ENCODE measurements at regions not wholly inside any gene's neighbourhood (a gene's known extent, or its start where the extent isn't known, plus 50 kb on each side); places are given as distances from the start of the nearest gene placed in this dataset.
"Not testable (repeated sequence)": the region's sequence is repeated elsewhere in the genome, so short reads cannot be mapped to it uniquely, and the experiment has no call there.

DNA sequence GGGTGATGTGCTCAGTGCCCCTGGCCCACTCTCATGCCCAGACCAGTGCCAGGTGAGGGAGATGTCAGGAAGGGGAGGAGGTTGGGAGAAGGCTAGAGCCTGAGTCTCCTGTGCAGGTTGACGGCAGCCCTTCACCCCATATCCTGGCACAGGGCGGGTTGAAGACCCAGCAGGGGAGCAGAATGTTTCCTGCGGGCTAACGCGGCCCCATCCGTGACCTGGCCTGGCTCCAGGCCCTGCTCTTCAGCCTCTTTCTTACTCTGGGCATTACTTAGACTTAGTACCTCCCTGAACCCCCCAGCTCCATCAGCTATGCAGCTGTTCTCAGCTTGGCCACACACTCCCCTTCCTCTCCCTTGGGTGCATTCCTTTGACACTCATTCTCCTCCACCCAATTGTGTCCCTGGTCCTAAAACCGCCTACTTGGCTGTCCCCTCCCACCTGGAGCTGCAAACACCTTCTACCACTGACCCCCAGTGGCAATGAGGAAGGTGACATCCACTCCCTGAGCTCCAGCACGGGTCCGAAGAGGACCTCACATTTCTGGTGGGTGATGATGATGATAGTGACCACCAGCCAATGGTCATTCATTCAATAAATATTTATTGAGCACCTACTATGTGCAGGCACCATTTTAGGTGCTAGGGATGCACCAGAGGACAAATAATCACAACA is 179.0 kb downstream of the PTPRU start:
- no peak overlapping the region for H3K27ac Mint-ChIP-seq
- no peaks in the 10 kb centered on the region for H3K9me3 Mint-ChIP-seq
- no peak overlapping the region for H3K4me3 Mint-ChIP-seq
- no peaks in the 10 kb centered on the region for H3K4me1 Mint-ChIP-seq (ENCODE audit: low read depth in 2 of 2)
- no peaks in the 10 kb centered on the region for H3K36me3 Mint-ChIP-seq (ENCODE audit: insufficient read depth)
- H3K27me3 Mint-ChIP-seq, result peaks cover 39 to 92% of the 10 kb centered on the region in 2 donors
- ATAC-seq (replicated peaks), result no peak
- DNase-seq, result no peak

DNA sequence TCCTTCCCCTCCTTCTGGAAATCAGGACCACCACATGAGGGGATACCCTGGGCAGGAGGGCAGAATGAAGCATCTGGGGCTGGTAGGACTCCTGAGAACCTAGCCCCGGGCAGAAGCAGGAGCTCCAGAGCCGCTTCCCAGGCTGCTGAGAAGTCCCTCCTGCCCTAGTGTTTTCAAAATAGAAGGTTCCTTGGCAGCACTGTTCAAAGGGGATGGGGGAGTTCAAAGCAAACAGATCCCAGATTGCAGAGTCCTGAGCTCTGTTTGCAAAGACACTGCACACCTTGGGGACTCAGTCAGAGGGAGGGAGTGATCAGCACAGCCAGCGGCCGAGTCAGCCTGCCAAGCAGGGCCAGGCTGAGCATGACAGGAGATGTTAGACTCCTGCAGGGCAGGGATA is 177.8 kb downstream of the PTPRU start:
- H3K27ac Mint-ChIP-seq, result peak overlapping the region in 1 of 2 donors; percentile 30
- DNase-seq (no peak), ATAC-seq (replicated peaks) (no peak)
- no peaks in the 10 kb centered on the region for H3K36me3 Mint-ChIP-seq (ENCODE audit: insufficient read depth)
- H3K4me1 Mint-ChIP-seq (ENCODE audit: low read depth in 2 of 2), result no peaks in the 10 kb centered on the region
- no peaks in the 10 kb centered on the region for H3K9me3 Mint-ChIP-seq
- H3K27me3 Mint-ChIP-seq, result peaks cover 36 to 93% of the 10 kb centered on the region in 2 donors
- H3K4me3 Mint-ChIP-seq, result no peak overlapping the region

DNA sequence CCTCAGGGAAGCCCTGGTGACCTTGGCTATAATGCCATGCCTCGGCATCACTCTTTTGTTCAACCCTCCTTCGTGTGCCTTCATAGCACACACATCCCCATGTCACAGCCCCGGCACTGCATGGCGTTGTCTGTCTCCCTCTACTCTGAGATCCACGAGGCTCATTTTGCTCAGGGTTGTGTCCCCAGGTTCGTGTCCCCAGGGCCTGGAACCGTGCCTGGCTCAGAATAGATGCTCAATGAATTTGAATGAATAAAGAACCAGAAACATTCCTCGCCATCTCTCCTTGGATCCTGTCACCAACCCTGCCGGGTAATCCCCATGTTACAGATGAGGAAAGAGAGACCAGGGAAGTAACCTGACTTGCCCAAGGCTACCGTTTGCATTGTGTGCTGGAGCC is 177.3 kb downstream of the PTPRU start:
- Mint-ChIP-seq H3K9me3 (no peaks in the 10 kb centered on the region), H3K4me1 (ENCODE audit: low read depth in 2 of 2) (no peaks in the 10 kb centered on the region), H3K4me3 (no peak overlapping the region), H3K27ac (no peak overlapping the region), H3K27me3 (peaks cover 38 to 94% of the 10 kb centered on the region in 2 donors), H3K36me3 (ENCODE audit: insufficient read depth) (no peaks in the 10 kb centered on the region)
- ATAC-seq (replicated peaks), result no peak
- no peak for DNase-seq

DNA sequence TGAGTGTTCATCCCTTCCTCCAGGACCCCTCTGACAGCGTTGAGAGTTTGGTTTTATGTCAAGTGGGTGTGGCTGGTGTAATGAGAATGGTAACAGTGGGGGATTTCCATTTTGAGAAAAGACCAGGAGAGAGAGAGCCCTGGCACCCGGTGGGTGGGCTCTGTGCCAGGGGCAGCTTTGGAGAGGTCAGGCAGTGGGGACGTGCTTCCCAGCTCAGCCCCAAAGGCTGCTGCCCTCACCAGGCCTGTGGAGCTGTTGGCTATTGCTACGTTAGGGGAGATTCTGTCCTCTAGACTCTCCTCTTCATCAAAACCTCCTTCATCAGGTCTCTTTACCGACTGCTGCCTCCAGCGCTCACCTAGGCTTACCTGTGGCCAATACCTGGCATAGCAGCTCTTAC is 176.3 kb downstream of the PTPRU start:
- Mint-ChIP-seq H3K27ac (no peak overlapping the region), H3K36me3 (ENCODE audit: insufficient read depth) (no peaks in the 10 kb centered on the region), H3K27me3 (peaks cover 40 to 89% of the 10 kb centered on the region in 2 donors), H3K4me3 (no peak overlapping the region), H3K9me3 (no peaks in the 10 kb centered on the region), H3K4me1 (ENCODE audit: low read depth in 2 of 2) (no peaks in the 10 kb centered on the region)
- DNase-seq, result no peak
- no peak for ATAC-seq (replicated peaks)

DNA sequence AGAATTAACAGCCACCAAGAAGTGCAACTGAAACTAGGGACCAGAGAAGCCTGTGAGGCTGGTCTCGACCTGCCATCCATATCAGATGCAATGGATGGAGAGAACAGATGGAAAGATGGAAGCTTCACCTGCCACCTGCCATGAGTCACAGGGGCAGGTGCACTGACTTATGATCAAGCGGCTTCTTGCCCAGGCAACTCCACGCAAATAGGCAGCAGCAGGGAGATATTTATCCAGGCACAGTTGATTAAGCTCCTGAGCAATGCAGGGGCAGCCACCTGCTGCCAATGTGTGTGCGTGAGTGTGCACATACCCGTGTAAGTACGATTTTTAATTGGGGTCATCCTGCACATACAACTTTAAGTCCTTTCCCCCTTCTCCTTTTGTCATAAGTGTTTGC is 174.2 kb downstream of the PTPRU start:
- Mint-ChIP-seq H3K4me1 (ENCODE audit: low read depth in 2 of 2) (no peaks in the 10 kb centered on the region), H3K36me3 (ENCODE audit: insufficient read depth) (no peaks in the 10 kb centered on the region), H3K4me3 (no peak overlapping the region), H3K9me3 (no peaks in the 10 kb centered on the region), H3K27ac (no peak overlapping the region), H3K27me3 (peaks cover 25 to 84% of the 10 kb centered on the region in 2 donors)
- no peak for ATAC-seq (replicated peaks)
- DNase-seq, result no peak

DNA sequence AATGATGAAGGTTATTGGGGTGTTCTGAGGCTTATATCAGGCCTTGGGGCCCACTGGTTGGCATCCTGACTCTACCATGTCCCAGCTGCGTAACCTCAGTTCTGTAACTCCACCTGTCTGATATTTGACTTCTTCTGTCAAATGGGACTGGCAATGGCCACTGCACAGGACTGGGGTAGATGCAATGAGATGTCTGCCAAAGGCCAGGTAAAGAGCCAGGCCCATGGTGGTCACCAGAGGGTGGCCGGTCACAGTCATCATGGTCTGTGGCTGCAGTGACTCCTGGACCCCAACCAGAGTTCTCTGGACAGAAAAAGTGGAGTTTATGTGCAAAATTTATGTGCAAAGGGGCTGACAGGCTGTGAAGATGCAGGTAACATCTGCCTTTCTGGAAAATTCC is 173.3 kb downstream of the PTPRU start:
- H3K9me3 Mint-ChIP-seq, result no peaks in the 10 kb centered on the region
- DNase-seq, result no peak
- H3K27ac Mint-ChIP-seq, result no peak overlapping the region
- no peaks in the 10 kb centered on the region for H3K4me1 Mint-ChIP-seq (ENCODE audit: low read depth in 2 of 2)
- no peak overlapping the region for H3K4me3 Mint-ChIP-seq
- ATAC-seq (replicated peaks), result no peak
- H3K27me3 Mint-ChIP-seq, result peaks cover 27 to 84% of the 10 kb centered on the region in 2 donors
- H3K36me3 Mint-ChIP-seq (ENCODE audit: insufficient read depth), result no peaks in the 10 kb centered on the region

DNA sequence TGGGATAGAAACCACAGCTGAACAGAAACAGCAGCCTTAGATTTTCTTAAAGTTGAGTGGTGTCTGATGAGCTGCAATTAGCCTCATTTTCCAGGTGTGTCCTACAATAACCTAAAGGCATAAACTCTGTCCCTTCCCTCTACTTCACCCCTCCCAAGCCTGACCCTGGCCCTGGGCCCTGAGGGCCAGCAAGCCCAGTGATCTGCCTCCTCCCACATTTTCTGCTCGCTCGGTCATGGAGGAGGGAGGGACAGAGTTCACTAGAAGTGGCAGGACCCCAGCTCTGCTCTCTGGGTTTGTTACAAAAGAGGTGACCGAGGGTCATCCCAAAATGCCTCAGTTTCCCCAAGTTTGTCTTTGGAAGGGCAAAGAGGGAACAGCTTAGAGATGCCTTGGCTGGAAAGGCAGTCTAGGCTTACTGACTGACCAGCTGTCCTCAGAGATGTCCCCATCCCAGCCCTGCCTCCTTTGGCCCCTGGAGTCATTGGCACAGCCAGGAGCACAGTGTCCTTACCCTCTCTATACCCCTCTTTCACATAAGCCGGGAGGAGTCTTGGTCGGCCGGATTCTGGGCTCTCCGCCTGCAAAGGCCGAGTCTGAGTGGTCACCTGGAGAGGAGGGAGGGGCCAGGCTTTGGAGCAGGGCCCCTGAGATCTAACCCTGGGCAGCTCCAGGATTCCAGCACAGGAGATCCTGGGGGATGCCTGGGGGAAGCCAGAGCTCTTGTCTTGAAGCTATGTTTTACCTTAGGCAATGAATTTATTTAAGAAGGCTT is 172.7 kb downstream of the PTPRU start:
- DNase-seq, result no peak

DNA sequence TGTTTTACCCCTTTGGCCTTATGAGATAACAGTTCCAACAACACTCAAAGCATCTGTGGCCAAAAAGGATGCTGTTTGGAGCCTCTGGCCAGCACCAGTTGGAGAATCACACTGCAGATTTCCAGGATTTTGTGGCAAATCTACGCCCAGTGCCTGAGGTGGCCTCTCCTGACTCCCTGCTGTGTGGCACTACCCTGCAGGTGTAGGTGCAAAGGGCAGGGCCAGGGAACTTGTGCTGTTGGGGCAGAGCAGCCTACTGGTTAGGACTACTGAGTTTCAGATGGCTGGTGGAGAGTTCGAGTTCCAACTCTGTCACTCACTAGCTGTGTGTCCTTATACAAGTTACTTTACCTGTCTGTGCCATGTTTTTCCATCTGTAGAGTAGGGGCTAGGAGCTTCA is 170.5 kb downstream of the PTPRU start:
- Mint-ChIP-seq H3K36me3 (ENCODE audit: insufficient read depth) (no peaks in the 10 kb centered on the region), H3K9me3 (no peaks in the 10 kb centered on the region), H3K27ac (no peak overlapping the region), H3K27me3 (peaks cover 44 to 81% of the 10 kb centered on the region in 2 donors), H3K4me1 (ENCODE audit: low read depth in 2 of 2) (no peaks in the 10 kb centered on the region), H3K4me3 (no peak overlapping the region)
- no peak for ATAC-seq (replicated peaks)
- no peak for DNase-seq

More for the DNA sequence above, 172.7 kb downstream of the PTPRU start:
- H3K9me3 Mint-ChIP-seq, result no peaks in the 10 kb centered on the region
- H3K27ac Mint-ChIP-seq, result no peak overlapping the region
- no peaks in the 10 kb centered on the region for H3K4me1 Mint-ChIP-seq (ENCODE audit: low read depth in 2 of 2)
- peaks cover 27 to 84% of the 10 kb centered on the region in 2 donors for H3K27me3 Mint-ChIP-seq
- H3K4me3 Mint-ChIP-seq, result no peak overlapping the region
- no peak for ATAC-seq (replicated peaks)
- H3K36me3 Mint-ChIP-seq (ENCODE audit: insufficient read depth), result no peaks in the 10 kb centered on the region

DNA sequence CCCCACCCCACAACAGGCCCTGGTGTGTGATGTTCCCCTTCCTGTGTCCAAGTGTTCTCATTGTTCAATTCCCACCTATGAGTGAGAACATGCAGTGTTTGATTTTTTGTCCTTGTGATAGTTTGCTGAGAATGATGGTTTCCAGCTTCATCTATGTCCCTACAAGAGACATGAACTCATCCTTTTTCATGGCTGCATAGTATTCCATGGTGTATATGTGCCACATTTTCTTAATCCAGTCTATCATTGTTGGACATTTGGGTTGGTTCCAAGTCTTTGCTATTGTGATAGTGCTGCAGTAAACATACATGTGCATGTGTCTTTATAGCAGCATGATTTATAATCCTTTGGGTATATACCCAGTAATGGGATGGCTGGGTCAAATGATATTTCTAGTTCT is 163.9 kb downstream of the PTPRU start:
- H3K27me3 Mint-ChIP-seq, result peaks cover 36 to 50% of the 10 kb centered on the region in 2 donors
- H3K4me1 Mint-ChIP-seq (ENCODE audit: low read depth in 2 of 2); DNase-seq; H3K4me3 Mint-ChIP-seq; H3K9me3 Mint-ChIP-seq; H3K36me3 Mint-ChIP-seq (ENCODE audit: insufficient read depth); H3K27ac Mint-ChIP-seq; ATAC-seq (replicated peaks): not testable (repeated sequence)

DNA sequence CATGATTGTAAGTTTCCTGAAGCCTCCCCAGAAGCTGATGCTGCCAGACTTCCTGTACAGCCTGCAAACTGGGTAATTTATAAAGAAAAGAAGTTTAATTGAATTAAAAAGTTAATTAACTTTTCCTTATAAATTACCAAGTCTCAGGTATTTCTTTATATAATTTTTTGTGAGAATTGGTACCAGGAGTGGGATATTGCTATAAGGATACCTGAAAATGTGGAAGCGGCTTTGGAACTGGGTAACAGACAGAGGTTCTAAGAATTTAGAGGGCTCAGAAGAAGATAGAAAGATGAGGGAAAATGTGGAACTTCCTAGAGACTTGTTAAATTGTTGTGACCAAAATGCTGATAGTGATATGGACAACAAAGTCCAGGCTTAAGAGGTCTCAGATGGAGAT is 163.1 kb downstream of the PTPRU start:
- Mint-ChIP-seq H3K27me3 (peaks cover 34 to 50% of the 10 kb centered on the region in 2 donors), H3K4me1 (ENCODE audit: low read depth in 2 of 2) (no peaks in the 10 kb centered on the region), H3K9me3 (peaks cover 0 to 6% of the 10 kb centered on the region in 2 donors), H3K27ac (no peak overlapping the region), H3K36me3 (ENCODE audit: insufficient read depth) (no peaks in the 10 kb centered on the region), H3K4me3 (no peak overlapping the region)
- DNase-seq (no peak), ATAC-seq (replicated peaks) (no peak)

DNA sequence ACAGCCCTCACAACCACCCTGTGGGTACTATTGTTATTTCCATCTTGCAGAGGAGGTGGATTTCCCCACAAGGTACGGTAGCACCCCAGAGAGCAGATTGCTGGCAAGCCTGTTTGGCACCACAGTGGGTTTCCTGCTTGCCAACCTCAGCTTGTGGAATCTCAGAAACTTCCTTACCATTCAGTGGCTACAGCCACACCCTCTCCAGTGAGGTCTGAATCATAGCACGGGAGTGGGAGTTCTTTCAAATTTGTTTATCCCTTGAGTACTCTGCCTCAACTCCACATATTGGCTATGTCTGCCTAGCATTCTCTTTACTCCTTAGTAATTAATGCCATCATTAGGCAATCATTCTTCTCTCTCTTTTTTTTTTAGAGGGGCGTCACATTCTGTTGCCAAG is 162.1 kb downstream of the PTPRU start:
- Mint-ChIP-seq H3K36me3 (ENCODE audit: insufficient read depth) (no peaks in the 10 kb centered on the region), H3K4me3 (no peak overlapping the region), H3K27ac (no peak overlapping the region), H3K27me3 (peaks cover 29 to 50% of the 10 kb centered on the region in 2 donors), H3K4me1 (ENCODE audit: low read depth in 2 of 2) (no peaks in the 10 kb centered on the region), H3K9me3 (peaks cover 0 to 6% of the 10 kb centered on the region in 2 donors)
- ATAC-seq (replicated peaks), result no peak
- no peak for DNase-seq

DNA sequence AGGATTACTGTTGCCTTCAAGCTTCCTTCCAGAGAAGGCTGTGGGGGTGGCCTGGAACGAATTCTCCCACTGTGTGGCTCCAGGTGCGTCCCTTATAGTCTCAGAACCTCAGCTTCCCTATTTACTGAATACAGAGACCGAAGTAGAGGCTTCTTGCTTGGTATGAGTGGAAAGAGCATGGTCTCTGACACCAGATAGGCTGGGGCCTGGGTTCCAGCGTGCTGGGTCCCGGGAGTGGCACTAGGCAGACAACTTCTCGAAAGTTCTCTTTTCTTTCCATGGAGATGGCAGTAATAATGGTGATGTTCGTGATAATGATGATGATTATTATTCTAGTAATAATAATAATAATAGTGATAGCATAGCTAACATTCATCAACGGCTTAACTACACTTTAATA is 161.7 kb downstream of the PTPRU start:
- Mint-ChIP-seq H3K4me1 (ENCODE audit: low read depth in 2 of 2) (no peaks in the 10 kb centered on the region), H3K27me3 (peaks cover 29 to 50% of the 10 kb centered on the region in 2 donors), H3K36me3 (ENCODE audit: insufficient read depth) (no peaks in the 10 kb centered on the region), H3K27ac (no peak overlapping the region), H3K4me3 (no peak overlapping the region), H3K9me3 (peaks cover 0 to 6% of the 10 kb centered on the region in 2 donors)
- DNase-seq, result no peak
- no peak for ATAC-seq (replicated peaks)

DNA sequence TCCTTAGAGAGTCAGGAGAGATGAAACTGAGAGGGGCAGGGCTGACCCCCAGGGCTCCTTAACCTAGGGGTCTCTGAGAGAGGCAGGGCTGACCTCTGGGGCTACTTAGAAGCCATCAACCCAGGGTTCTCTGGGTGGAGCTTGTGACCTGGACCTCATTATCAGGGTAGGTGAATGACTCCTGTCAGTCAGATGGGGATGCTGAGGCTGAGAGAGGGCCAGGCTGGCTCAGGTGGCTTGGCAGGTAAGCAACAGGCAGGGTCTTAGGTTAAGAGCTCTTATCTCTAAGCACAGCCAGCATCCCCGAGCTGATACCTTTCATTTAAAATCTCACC is 160.9 kb downstream of the PTPRU start:
- no peak for DNase-seq
- Mint-ChIP-seq H3K27me3 (peaks cover 29 to 50% of the 10 kb centered on the region in 2 donors), H3K9me3 (peaks cover 0 to 6% of the 10 kb centered on the region in 2 donors), H3K4me3 (no peak overlapping the region), H3K27ac (no peak overlapping the region), H3K4me1 (ENCODE audit: low read depth in 2 of 2) (no peaks in the 10 kb centered on the region), H3K36me3 (ENCODE audit: insufficient read depth) (no peaks in the 10 kb centered on the region)
- ATAC-seq (replicated peaks), result no peak
